Neural cell (in vitro differentiated cells): ENCODE measurements at regions not wholly inside any gene's neighbourhood (a gene's known extent, or its start where the extent isn't known, plus 50 kb on each side); places are given as distances from the start of the nearest gene placed in this dataset.

Experiments used
- H2AFZ ChIP-seq: fragments of 200-600, 300-800 bp; sonication (generic), shearing (Covaris generic); 2 replicates; pipeline ENCODE4 v1.6.0; 2014; ENCODE audit warnings: low read depth, mild to moderate bottlenecking, antibody characterized with exemption, low read length, moderate library complexity
- H3F3A ChIP-seq: fragments of 200-600 bp; shearing (Covaris generic); 2 replicates; pipeline ENCODE4 v1.6.1; 2016; ENCODE audit warnings: mild to moderate bottlenecking, moderate library complexity, mixed read lengths, antibody characterized with exemption, low read length; ENCODE audit not compliant: insufficient read depth, poor library complexity, severe bottlenecking
- H3K27ac ChIP-seq: fragments of 200-600, 300-800 bp; sonication (generic), shearing (Covaris generic); 2 replicates; pipeline ENCODE4 v1.5.1; 2014; ENCODE audit warnings: mild to moderate bottlenecking, low read length, moderate library complexity
- H3K27me3 ChIP-seq: fragments of 300-800, 200-600 bp; sonication (generic), shearing (Covaris generic); 2 replicates; pipeline ENCODE4 v1.6.0; 2014; ENCODE audit warnings: mild to moderate bottlenecking, low read depth, low read length, moderate library complexity; ENCODE audit not compliant: insufficient read depth
- H3K36me3 ChIP-seq: fragments of 300-800, 200-600 bp; sonication (generic), shearing (Covaris generic); 2 replicates; pipeline ENCODE4 v1.5.1; 2014; ENCODE audit warnings: mild to moderate bottlenecking, antibody characterized with exemption, low read length, moderate library complexity; ENCODE audit not compliant: insufficient read depth
- H3K4me2 ChIP-seq: fragments of 300-800, 200-600 bp; sonication (generic), shearing (Covaris generic); 2 replicates; pipeline ENCODE4 v1.6.0; 2014; ENCODE audit warnings: mild to moderate bottlenecking, low read length
- H3K4me3 ChIP-seq: fragments of 300-800, 200-600 bp; sonication (generic), shearing (Covaris generic); 2 replicates; pipeline ENCODE4 v1.5.1; 2014; ENCODE audit warnings: mild to moderate bottlenecking, low read length, moderate library complexity
- H3K79me2 ChIP-seq: fragments of 200-600 bp; shearing (Covaris generic); replicated peaks from 2 replicates; pipeline ENCODE4 v1.6.0; 2014; ENCODE audit warnings: mild to moderate bottlenecking, low read length, moderate library complexity; ENCODE audit not compliant: insufficient read depth
- H3K9ac ChIP-seq: fragments of 300-800, 200-600 bp; sonication (generic), shearing (Covaris generic); 2 replicates; pipeline ENCODE4 v1.6.1; 2016; ENCODE audit warnings: mild to moderate bottlenecking, low read length, mixed read lengths
- H3K9me2 ChIP-seq: fragments of 200-600 bp; shearing (Covaris generic); 2 replicates; pipeline ENCODE4 v1.6.1; 2016; ENCODE audit warnings: mild to moderate bottlenecking, low read length, mixed read lengths; ENCODE audit not compliant: insufficient read depth
- H3K9me3 ChIP-seq: fragments of 200-600, 300-800 bp; sonication (generic), shearing (Covaris generic); 2 replicates; pipeline ENCODE4 v1.6.1; 2016; ENCODE audit warnings: mild to moderate bottlenecking, mixed run types, low read length, moderate library complexity, mixed read lengths
- H4K20me1 ChIP-seq: fragments of 200-600 bp; shearing (Covaris generic); 2 replicates; pipeline ENCODE4 v1.6.1; 2016; ENCODE audit warnings: mild to moderate bottlenecking, mixed run types; ENCODE audit not compliant: insufficient read depth
- EP300 ChIP-seq: fragments of 450-650 bp; conservative IDR thresholded peaks from 2 replicates; pipeline ENCODE4 v1.6.1; 2014; ENCODE audit warnings: antibody characterized with exemption, mild to moderate bottlenecking, moderate library complexity; ENCODE audit not compliant: poor library complexity, severe bottlenecking
- EZH2 ChIP-seq: fragments of 200-600, 300-800 bp; shearing (Covaris generic), sonication (generic); IDR thresholded peaks from 2 replicates; pipeline ENCODE4 v1.6.1; 2014; ENCODE audit warnings: antibody characterized with exemption, low read length, borderline replicate concordance, mild to moderate bottlenecking; ENCODE audit not compliant: insufficient read depth, poor library complexity, severe bottlenecking
- MXI1 ChIP-seq: fragments of 450-650 bp; conservative IDR thresholded peaks from 2 replicates; pipeline ENCODE4 v1.6.1; 2014; ENCODE audit warnings: antibody characterized with exemption, mild to moderate bottlenecking; ENCODE audit not compliant: poor library complexity, severe bottlenecking
- POLR2AphosphoS5 ChIP-seq: IDR thresholded peaks from 2 replicates; pipeline ENCODE4 v1.6.1; 2012
- RAD21 ChIP-seq: fragments of 450-650 bp; conservative IDR thresholded peaks from 2 replicates; pipeline ENCODE4 v1.6.1; 2014; ENCODE audit warnings: antibody characterized with exemption, mild to moderate bottlenecking, moderate library complexity
- SMC3 ChIP-seq: fragments of 450-650 bp; conservative IDR thresholded peaks from 2 replicates; pipeline ENCODE4 v1.6.1; 2014; ENCODE audit warnings: antibody characterized with exemption, mild to moderate bottlenecking, moderate library complexity; ENCODE audit not compliant: poor library complexity
- TAF1 ChIP-seq: IDR thresholded peaks from 2 replicates; pipeline ENCODE4 v1.6.1; 2012; ENCODE audit warnings: low read depth
- TF ChIP-seq, protein P1 (sequence below): fragments of 450-650 bp; IDR thresholded peaks from 2 replicates; pipeline ENCODE4 v1.5.1; 2014; ENCODE audit warnings: antibody characterized with exemption, mild to moderate bottlenecking, moderate library complexity; ENCODE audit not compliant: poor library complexity, severe bottlenecking
- TF ChIP-seq, protein P2 (sequence below): IDR thresholded peaks from 2 replicates; pipeline ENCODE4 v1.6.1; 2012; ENCODE audit warnings: borderline replicate concordance

DNA sequence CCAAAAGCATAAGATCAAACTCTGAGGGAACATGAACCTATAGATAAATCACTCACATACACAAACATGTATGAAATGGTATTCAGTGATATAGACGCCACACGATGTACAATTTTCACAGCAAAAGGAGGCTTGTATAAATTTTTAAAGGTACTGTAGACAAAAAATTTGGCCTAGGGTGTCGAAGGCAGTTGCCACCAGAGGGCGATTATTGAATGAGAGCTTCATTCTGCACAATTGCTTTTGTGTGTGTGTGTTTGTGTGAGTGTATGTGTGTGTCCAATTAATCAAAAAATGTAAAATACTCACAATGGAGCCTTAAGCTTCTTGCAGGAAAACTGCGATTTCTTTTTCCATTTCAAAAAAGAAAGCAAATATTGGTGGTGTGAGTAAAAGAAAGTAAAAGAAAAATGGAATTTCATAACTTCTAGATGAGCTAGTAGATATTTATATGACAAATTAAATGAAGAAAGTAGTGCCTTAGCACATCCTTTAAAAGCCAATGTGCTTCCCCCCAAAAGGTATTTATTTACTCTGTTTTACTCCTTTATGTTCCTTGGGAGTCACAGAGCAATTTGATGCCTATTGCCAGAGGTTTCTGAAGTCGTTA lies 800.1 kb downstream of the SATB2 start:
- Histone ChIP-seq H2AFZ (no peak overlapping the region), H3K9ac (no peak overlapping the region), H3K4me2 (no peak overlapping the region), H3K4me3 (no peak overlapping the region), H3K27me3 (no peaks in the 10 kb centered on the region), H3K9me2 (no peaks in the 10 kb centered on the region), H3K36me3 (no peaks in the 10 kb centered on the region), H3K9me3 (no peaks in the 10 kb centered on the region), H3F3A (no peaks in the 10 kb centered on the region), H3K27ac (no peak overlapping the region), H3K79me2 (no peaks in the 10 kb centered on the region), H4K20me1 (no peaks in the 10 kb centered on the region)
- TF ChIP-seq RAD21 = no peak
- no peak for TF ChIP-seq MXI1
- TF ChIP-seq POLR2AphosphoS5 = no peak
- TF ChIP-seq EZH2 = no peak
- TF ChIP-seq, protein P1, sequence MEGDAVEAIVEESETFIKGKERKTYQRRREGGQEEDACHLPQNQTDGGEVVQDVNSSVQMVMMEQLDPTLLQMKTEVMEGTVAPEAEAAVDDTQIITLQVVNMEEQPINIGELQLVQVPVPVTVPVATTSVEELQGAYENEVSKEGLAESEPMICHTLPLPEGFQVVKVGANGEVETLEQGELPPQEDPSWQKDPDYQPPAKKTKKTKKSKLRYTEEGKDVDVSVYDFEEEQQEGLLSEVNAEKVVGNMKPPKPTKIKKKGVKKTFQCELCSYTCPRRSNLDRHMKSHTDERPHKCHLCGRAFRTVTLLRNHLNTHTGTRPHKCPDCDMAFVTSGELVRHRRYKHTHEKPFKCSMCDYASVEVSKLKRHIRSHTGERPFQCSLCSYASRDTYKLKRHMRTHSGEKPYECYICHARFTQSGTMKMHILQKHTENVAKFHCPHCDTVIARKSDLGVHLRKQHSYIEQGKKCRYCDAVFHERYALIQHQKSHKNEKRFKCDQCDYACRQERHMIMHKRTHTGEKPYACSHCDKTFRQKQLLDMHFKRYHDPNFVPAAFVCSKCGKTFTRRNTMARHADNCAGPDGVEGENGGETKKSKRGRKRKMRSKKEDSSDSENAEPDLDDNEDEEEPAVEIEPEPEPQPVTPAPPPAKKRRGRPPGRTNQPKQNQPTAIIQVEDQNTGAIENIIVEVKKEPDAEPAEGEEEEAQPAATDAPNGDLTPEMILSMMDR = peak; percentile 31
- peak; percentile 41 for TF ChIP-seq SMC3
- no peak for TF ChIP-seq EP300
- TF ChIP-seq, protein P2, sequence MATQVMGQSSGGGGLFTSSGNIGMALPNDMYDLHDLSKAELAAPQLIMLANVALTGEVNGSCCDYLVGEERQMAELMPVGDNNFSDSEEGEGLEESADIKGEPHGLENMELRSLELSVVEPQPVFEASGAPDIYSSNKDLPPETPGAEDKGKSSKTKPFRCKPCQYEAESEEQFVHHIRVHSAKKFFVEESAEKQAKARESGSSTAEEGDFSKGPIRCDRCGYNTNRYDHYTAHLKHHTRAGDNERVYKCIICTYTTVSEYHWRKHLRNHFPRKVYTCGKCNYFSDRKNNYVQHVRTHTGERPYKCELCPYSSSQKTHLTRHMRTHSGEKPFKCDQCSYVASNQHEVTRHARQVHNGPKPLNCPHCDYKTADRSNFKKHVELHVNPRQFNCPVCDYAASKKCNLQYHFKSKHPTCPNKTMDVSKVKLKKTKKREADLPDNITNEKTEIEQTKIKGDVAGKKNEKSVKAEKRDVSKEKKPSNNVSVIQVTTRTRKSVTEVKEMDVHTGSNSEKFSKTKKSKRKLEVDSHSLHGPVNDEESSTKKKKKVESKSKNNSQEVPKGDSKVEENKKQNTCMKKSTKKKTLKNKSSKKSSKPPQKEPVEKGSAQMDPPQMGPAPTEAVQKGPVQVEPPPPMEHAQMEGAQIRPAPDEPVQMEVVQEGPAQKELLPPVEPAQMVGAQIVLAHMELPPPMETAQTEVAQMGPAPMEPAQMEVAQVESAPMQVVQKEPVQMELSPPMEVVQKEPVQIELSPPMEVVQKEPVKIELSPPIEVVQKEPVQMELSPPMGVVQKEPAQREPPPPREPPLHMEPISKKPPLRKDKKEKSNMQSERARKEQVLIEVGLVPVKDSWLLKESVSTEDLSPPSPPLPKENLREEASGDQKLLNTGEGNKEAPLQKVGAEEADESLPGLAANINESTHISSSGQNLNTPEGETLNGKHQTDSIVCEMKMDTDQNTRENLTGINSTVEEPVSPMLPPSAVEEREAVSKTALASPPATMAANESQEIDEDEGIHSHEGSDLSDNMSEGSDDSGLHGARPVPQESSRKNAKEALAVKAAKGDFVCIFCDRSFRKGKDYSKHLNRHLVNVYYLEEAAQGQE = no peak
- no peak for TF ChIP-seq TAF1

DNA sequence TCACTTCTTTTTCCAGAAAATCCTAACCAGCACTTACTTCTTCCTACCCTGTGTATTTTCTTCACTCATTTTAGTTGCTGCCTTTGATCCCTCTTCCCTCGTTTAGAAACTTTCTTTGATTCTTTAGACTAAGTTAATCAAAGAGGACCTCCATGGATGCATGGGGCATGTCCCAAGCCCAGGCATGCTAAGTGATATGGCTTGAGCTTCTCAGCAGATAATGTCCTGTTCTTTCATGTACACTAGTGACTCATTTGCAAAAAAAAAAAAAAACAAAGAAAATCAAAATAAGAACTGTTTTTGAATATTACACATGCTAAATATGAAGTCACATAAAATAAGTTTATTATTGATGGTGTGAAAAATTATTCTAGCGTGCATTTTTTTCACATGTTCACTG lies 800.9 kb downstream of the SATB2 start:
- Histone ChIP-seq H3K9me3 (no peaks in the 10 kb centered on the region), H3F3A (no peaks in the 10 kb centered on the region), H3K9me2 (no peaks in the 10 kb centered on the region), H3K79me2 (no peaks in the 10 kb centered on the region), H3K4me2 (no peak overlapping the region), H3K4me3 (no peak overlapping the region), H4K20me1 (no peaks in the 10 kb centered on the region), H3K36me3 (no peaks in the 10 kb centered on the region), H2AFZ (no peak overlapping the region), H3K9ac (no peak overlapping the region), H3K27me3 (no peaks in the 10 kb centered on the region), H3K27ac (no peak overlapping the region)
- TF ChIP-seq, protein P2 = no peak
- TF ChIP-seq POLR2AphosphoS5 (no peak), MXI1 (no peak), EZH2 (no peak), RAD21 (no peak), TAF1 (no peak), SMC3 (no peak), EP300 (no peak)
- TF ChIP-seq, protein P1 = no peak
